PC-9 (cell line): ENCODE measurements at regions not wholly inside any gene's neighbourhood (a gene's known extent, or its start where the extent isn't known, plus 50 kb on each side); places are given as distances from the start of the nearest gene placed in this dataset.

Experiments
- EZH2 ChIP-seq: fragments of 200-600 bp; sonication (generic); IDR thresholded peaks from 2 replicates; pipeline ENCODE4 v1.8.0; 2017; ENCODE audit warnings: antibody characterized with exemption, low read depth
- TF ChIP-seq, protein P1 (sequence below): fragments of 200-600 bp; sonication (generic); conservative IDR thresholded peaks from 2 replicates; pipeline ENCODE4 v1.6.1; 2017; ENCODE audit warnings: mixed run types, antibody characterized with exemption, mild to moderate bottlenecking, moderate library complexity

DNA sequence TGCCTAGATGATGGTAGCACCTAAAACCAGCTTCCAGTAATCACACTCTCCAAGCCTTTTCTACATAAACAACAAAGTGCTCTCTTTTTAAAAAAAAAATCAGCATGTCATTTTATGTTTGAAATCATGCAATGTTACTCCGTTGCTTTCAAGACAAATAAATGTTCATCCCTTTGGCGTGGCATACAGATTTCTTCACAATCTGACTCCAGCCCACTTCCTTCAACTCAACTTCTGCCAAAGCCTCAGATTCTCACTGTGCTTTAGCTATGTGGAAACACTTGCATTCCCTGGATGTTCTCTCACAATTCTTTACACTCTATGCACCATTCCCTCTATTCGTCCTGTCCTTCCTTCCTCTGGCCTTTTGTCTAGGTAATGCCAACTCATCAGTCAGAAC lies 206.3 kb upstream of the BLID start:
- TF ChIP-seq, protein P1, sequence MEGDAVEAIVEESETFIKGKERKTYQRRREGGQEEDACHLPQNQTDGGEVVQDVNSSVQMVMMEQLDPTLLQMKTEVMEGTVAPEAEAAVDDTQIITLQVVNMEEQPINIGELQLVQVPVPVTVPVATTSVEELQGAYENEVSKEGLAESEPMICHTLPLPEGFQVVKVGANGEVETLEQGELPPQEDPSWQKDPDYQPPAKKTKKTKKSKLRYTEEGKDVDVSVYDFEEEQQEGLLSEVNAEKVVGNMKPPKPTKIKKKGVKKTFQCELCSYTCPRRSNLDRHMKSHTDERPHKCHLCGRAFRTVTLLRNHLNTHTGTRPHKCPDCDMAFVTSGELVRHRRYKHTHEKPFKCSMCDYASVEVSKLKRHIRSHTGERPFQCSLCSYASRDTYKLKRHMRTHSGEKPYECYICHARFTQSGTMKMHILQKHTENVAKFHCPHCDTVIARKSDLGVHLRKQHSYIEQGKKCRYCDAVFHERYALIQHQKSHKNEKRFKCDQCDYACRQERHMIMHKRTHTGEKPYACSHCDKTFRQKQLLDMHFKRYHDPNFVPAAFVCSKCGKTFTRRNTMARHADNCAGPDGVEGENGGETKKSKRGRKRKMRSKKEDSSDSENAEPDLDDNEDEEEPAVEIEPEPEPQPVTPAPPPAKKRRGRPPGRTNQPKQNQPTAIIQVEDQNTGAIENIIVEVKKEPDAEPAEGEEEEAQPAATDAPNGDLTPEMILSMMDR, result no peak
- TF ChIP-seq EZH2, result no peak
